ENCODE measurements at regions not wholly inside any gene's neighbourhood (a gene's known extent, or its start where the extent isn't known, plus 50 kb on each side); places are given as distances from the start of the nearest gene placed in this dataset.
"Not testable (repeated sequence)": the region's sequence is repeated elsewhere in the genome, so short reads cannot be mapped to it uniquely, and the experiment has no call there.

GRCh38 chr4:117588771-117589170 lies 445.5 kb upstream of the NDST3 start:
- Histone ChIP-seq H3K9me3 (no peaks in the 10 kb centered on the region), H3K4me3 (no peak overlapping the region), H3K27me3 (no peaks in the 10 kb centered on the region), H3K27ac (no peak overlapping the region), H3K36me3 (no peaks in the 10 kb centered on the region), H3K4me1 (no peaks in the 10 kb centered on the region)
- ATAC-seq (no peak), DNase-seq (no peak)
- intact Hi-C loops (cut with DNase I): no loop called here
- no peak for TF ChIP-seq CTCF (IDR thresholded peaks at IDR 0.05)
- TF ChIP-seq POLR2A (IDR thresholded peaks at IDR 0.05): no peak
- 47 to 65% (median 51%) methylated on average over 4 of the region's 4 CpGs for WGBS, 4 donors

- H3K36me3 ChIP-seq: no peaks in the 10 kb centered on the region
- H3K4me3 ChIP-seq: no peak overlapping the region
- TF ChIP-seq POLR2A (IDR thresholded peaks at IDR 0.05) (no peak), CTCF (IDR thresholded peaks at IDR 0.05) (no peak)
- no peaks in the 10 kb centered on the region for H3K9me3 ChIP-seq
- WGBS, 4 donors: 73 to 84% (median 82%) methylated on average over 7 of the region's 7 CpGs
- no peaks in the 10 kb centered on the region for H3K27me3 ChIP-seq
- H3K4me1 ChIP-seq: no peaks in the 10 kb centered on the region
- DNase-seq (no peak), ATAC-seq (no peak)
- H3K27ac ChIP-seq: no peak overlapping the region
- intact Hi-C loops (cut with DNase I): no loop called here
Observed at GRCh38 chr4:117596917-117597480, 437.3 kb upstream of the NDST3 start.

GRCh38 chr4:117599393-117599792 lies 434.9 kb upstream of the NDST3 start:
- H3K4me3 ChIP-seq; H3K9me3 ChIP-seq; H3K4me1 ChIP-seq; intact Hi-C loops (cut with DNase I); H3K27me3 ChIP-seq; DNase-seq; ATAC-seq; H3K27ac ChIP-seq; H3K36me3 ChIP-seq: not testable (repeated sequence)
- WGBS, 4 donors: 68 to 77% (median 73%) methylated on average over 2 of the region's 2 CpGs

- DNase-seq; intact Hi-C loops (cut with DNase I); H3K4me3 ChIP-seq; H3K36me3 ChIP-seq; H3K4me1 ChIP-seq; H3K27me3 ChIP-seq; ATAC-seq; H3K27ac ChIP-seq; H3K9me3 ChIP-seq: not testable (repeated sequence)
- 38 to 54% (median 45%) methylated on average over 4 of the region's 4 CpGs for WGBS, 4 donors
Observed at GRCh38 chr4:117600936-117601335, 433.4 kb upstream of the NDST3 start.

GRCh38 chr4:117610706-117611308 lies 423.5 kb upstream of the NDST3 start:
- no peak overlapping the region for H3K4me3 ChIP-seq
- no peaks in the 10 kb centered on the region for H3K4me1 ChIP-seq
- H3K36me3 ChIP-seq: no peaks in the 10 kb centered on the region
- H3K9me3 ChIP-seq: peaks cover 0 to 31% (median 8%) of the 10 kb centered on the region in 12 donors
- no peaks in the 10 kb centered on the region for H3K27me3 ChIP-seq
- H3K27ac ChIP-seq: no peak overlapping the region
- DNase-seq (no peak), ATAC-seq (no peak)
- intact Hi-C loops (cut with DNase I): no loop called here
- TF ChIP-seq CTCF (IDR thresholded peaks at IDR 0.05) (no peak), POLR2A (IDR thresholded peaks at IDR 0.05) (no peak)
- WGBS, 4 donors: 57 to 66% (median 58%) methylated on average over 1 of the region's 1 CpG; no CpG with 5 or more reads in 1 of the 4 donors
